CD4-positive, CD25-positive, alpha-beta regulatory T cell (primary cell): ENCODE measurements at regions not wholly inside any gene's neighbourhood (a gene's known extent, or its start where the extent isn't known, plus 50 kb on each side); places are given as distances from the start of the nearest gene placed in this dataset.

Experiments
- ATAC-seq, 2 donors: fragments of 150-1000 bp; cut with Tn5 transposase; one replicate each; pipeline ENCODE4 v1.10.0; 2021; ENCODE audit warnings: low read depth in 2 of 2, moderate number of reproducible peaks in 2 of 2, moderate library complexity in 1 of 2
- DNase-seq, 3 donors: peaks; one replicate each; pipeline versions ENCODE4 v3.0.0 to v3.0.0-alpha.2; 2012 to 2022; ENCODE audit warnings: mixed read lengths in 1 of 3
- H3K27ac ChIP-seq: one replicate; pipeline ENCODE4 v1.7.0; 2013; ENCODE audit warnings: mild to moderate bottlenecking, low read length; ENCODE audit not compliant: insufficient read depth, poor library complexity, severe bottlenecking
- H3K27me3 ChIP-seq: one replicate; pipeline ENCODE4 v1.7.0; 2013; ENCODE audit warnings: low read length; ENCODE audit not compliant: control insufficient read depth, insufficient read depth
- H3K36me3 ChIP-seq: one replicate; pipeline ENCODE4 v1.7.0; 2013; ENCODE audit warnings: mild to moderate bottlenecking, low read length, moderate library complexity; ENCODE audit not compliant: control insufficient read depth, insufficient read depth
- H3K4me1 ChIP-seq: 2 replicates; pipeline ENCODE4 v1.7.0; 2013; ENCODE audit warnings: mild to moderate bottlenecking, low read length; ENCODE audit not compliant: insufficient read depth, control insufficient read depth, poor library complexity, severe bottlenecking
- H3K4me3 ChIP-seq: one replicate; pipeline ENCODE4 v1.7.0; 2013; ENCODE audit warnings: low read depth, mild to moderate bottlenecking, low read length, moderate library complexity
- H3K9me3 ChIP-seq, 2 experiments: 1 replicate in 1 of 2; 2 replicates in 1 of 2; pipeline ENCODE4 v1.7.0; 2013; ENCODE audit warnings: low read length in 2 of 2, mild to moderate bottlenecking in 1 of 2, moderate library complexity in 1 of 2; ENCODE audit not compliant: control insufficient read depth in 2 of 2
- H3K27ac Mint-ChIP-seq, 3 donors: one replicate each; pipeline ENCODE4 v1.8.0; 2020 to 2022; ENCODE audit warnings: mild to moderate bottlenecking in 3 of 3, mixed read lengths in 3 of 3, moderate library complexity in 2 of 3
- H3K27me3 Mint-ChIP-seq: one replicate; pipeline ENCODE4 v1.8.0; 2022; ENCODE audit warnings: mild to moderate bottlenecking, mixed read lengths
- H3K36me3 Mint-ChIP-seq: one replicate; pipeline ENCODE4 v1.8.0; 2020; ENCODE audit warnings: mixed read lengths
- H3K4me1 Mint-ChIP-seq, 4 donors: one replicate each; pipeline ENCODE4 v1.8.0; 2020 to 2022; ENCODE audit warnings: mixed read lengths in 4 of 4, mild to moderate bottlenecking in 1 of 4
- H3K4me3 Mint-ChIP-seq, 4 donors: one replicate each; pipeline ENCODE4 v1.8.0; 2020 to 2022; ENCODE audit warnings: mild to moderate bottlenecking in 4 of 4, mixed read lengths in 4 of 4, moderate library complexity in 3 of 4
- H3K9me3 Mint-ChIP-seq, 7 donors: one replicate each; pipeline ENCODE4 v1.8.0; 2020 to 2022; ENCODE audit warnings: mixed read lengths in 7 of 7, mild to moderate bottlenecking in 3 of 7, moderate library complexity in 2 of 7

- H3K4me3 Mint-ChIP-seq, result no peak overlapping the region
- ATAC-seq (no peak), DNase-seq (no peak)
- H3K4me1 Mint-ChIP-seq, result no peaks in the 10 kb centered on the region
- Histone ChIP-seq H3K4me3 (no peak overlapping the region), H3K27me3 (no peaks in the 10 kb centered on the region), H3K4me1 (no peaks in the 10 kb centered on the region), H3K36me3 (no peaks in the 10 kb centered on the region), H3K27ac (no peak overlapping the region), H3K9me3 (no peaks in the 10 kb centered on the region)
- peaks cover 10% of the 10 kb centered on the region for H3K27me3 Mint-ChIP-seq
- peaks cover 0 to 1% (median 0%) of the 10 kb centered on the region in 7 donors for H3K9me3 Mint-ChIP-seq
- no peaks in the 10 kb centered on the region for H3K36me3 Mint-ChIP-seq
- no peak overlapping the region for H3K27ac Mint-ChIP-seq
These were observed 100.4 kb downstream of the PXDC1 start for GRCh38 chr6:3650959-3651697.

GRCh38 chr6:3650076-3650958, 101.2 kb downstream of the PXDC1 start:
- H3K4me3 Mint-ChIP-seq, result no peak overlapping the region
- no peak overlapping the region for H3K27ac Mint-ChIP-seq
- DNase-seq, result no peak
- Histone ChIP-seq H3K4me1 (no peaks in the 10 kb centered on the region), H3K27ac (no peak overlapping the region), H3K4me3 (no peak overlapping the region), H3K9me3 (no peaks in the 10 kb centered on the region), H3K27me3 (no peaks in the 10 kb centered on the region), H3K36me3 (no peaks in the 10 kb centered on the region)
- H3K9me3 Mint-ChIP-seq, result peaks cover 0 to 1% (median 0%) of the 10 kb centered on the region in 7 donors
- H3K36me3 Mint-ChIP-seq, result no peaks in the 10 kb centered on the region
- ATAC-seq, result no peak
- H3K27me3 Mint-ChIP-seq, result peaks cover 5% of the 10 kb centered on the region
- H3K4me1 Mint-ChIP-seq, result no peaks in the 10 kb centered on the region

- no peak overlapping the region for H3K27ac Mint-ChIP-seq
- no peaks in the 10 kb centered on the region for H3K4me1 Mint-ChIP-seq
- no peak for DNase-seq
- Histone ChIP-seq H3K9me3 (no peaks in the 10 kb centered on the region), H3K27me3 (no peaks in the 10 kb centered on the region), H3K36me3 (no peaks in the 10 kb centered on the region), H3K27ac (no peak overlapping the region), H3K4me1 (no peaks in the 10 kb centered on the region), H3K4me3 (no peak overlapping the region)
- H3K27me3 Mint-ChIP-seq, result peaks cover 9% of the 10 kb centered on the region
- H3K9me3 Mint-ChIP-seq, result peaks cover 0 to 1% (median 0%) of the 10 kb centered on the region in 7 donors
- H3K36me3 Mint-ChIP-seq, result no peaks in the 10 kb centered on the region
- ATAC-seq, result no peak
- no peak overlapping the region for H3K4me3 Mint-ChIP-seq
These were observed 102.8 kb downstream of the PXDC1 start for GRCh38 chr6:3648724-3649123.

DNA sequence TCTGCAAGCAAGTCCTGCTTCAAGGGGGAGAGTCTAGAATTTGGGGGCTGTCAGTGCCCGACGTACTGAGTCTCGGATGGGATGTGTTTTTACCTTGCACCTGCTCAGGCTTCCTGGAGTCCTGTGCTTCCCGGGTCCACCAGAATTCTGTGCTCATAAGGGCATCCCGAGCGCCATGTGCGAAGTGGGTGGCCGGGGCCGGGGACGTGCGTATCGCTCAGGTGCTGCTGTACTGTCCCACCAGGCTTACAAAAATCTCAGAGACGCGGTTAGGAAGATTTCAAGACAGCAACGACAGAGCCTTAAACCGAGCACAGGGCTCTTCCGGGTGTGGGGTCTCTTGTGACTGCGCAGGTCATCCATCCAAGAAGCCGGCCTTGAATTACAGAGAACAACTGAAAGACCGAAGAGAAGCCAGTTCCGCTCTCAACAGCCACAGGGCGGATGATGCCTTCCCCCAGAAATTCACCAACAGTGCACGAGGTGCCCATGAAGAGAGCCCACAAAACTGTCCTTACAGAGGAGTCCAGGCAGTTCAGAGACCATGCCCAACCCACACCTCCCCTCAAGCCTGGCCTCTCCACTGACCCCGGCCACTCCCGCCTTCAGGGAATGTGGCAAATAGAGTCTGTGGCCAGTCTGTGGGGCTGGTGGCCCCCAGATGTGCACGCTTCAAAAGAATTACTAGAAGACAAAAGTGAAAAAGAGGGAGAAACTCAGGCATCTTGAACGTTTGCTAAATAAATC, 104.7 kb downstream of the PXDC1 start:
- Mint-ChIP-seq H3K36me3 (no peaks in the 10 kb centered on the region), H3K9me3 (peaks cover 0 to 2% (median 0%) of the 10 kb centered on the region in 7 donors), H3K27me3 (peaks cover 9% of the 10 kb centered on the region), H3K27ac (no peak overlapping the region), H3K4me3 (no peak overlapping the region), H3K4me1 (no peaks in the 10 kb centered on the region)
- DNase-seq (no peak), ATAC-seq (no peak)
- Histone ChIP-seq H3K36me3 (no peaks in the 10 kb centered on the region), H3K9me3 (no peaks in the 10 kb centered on the region), H3K27ac (no peak overlapping the region), H3K4me1 (no peaks in the 10 kb centered on the region), H3K4me3 (no peak overlapping the region), H3K27me3 (no peaks in the 10 kb centered on the region)

DNA sequence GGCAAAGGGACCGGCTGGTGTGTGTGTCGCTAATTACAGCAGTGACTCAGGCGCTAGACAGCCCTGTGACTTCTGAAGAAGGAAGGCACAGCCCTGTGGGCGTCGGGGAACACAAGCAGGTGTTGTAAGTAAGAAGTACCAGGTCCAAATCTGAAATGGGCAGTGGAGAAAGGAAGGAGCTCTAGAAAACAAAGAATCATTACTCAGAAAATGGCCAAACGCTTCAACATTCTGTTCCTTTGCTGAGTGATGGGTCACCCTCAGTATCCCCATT, 106.8 kb downstream of the PXDC1 start:
- Histone ChIP-seq H3K27me3 (no peaks in the 10 kb centered on the region), H3K27ac (no peak overlapping the region), H3K36me3 (no peaks in the 10 kb centered on the region), H3K4me3 (no peak overlapping the region), H3K4me1 (no peaks in the 10 kb centered on the region), H3K9me3 (no peaks in the 10 kb centered on the region)
- H3K27ac Mint-ChIP-seq, result no peak overlapping the region
- no peak for ATAC-seq
- no peak for DNase-seq
- H3K4me1 Mint-ChIP-seq, result no peaks in the 10 kb centered on the region
- no peak overlapping the region for H3K4me3 Mint-ChIP-seq
- peaks cover 11% of the 10 kb centered on the region for H3K27me3 Mint-ChIP-seq
- H3K9me3 Mint-ChIP-seq, result peaks cover 0 to 2% (median 0%) of the 10 kb centered on the region in 7 donors
- no peaks in the 10 kb centered on the region for H3K36me3 Mint-ChIP-seq

GRCh38 chr6:3643921-3644738, 107.4 kb downstream of the PXDC1 start:
- Mint-ChIP-seq H3K27ac (no peak overlapping the region), H3K4me1 (no peaks in the 10 kb centered on the region), H3K4me3 (no peak overlapping the region), H3K27me3 (peaks cover 15% of the 10 kb centered on the region), H3K36me3 (no peaks in the 10 kb centered on the region), H3K9me3 (peaks cover 0 to 2% (median 0%) of the 10 kb centered on the region in 7 donors)
- Histone ChIP-seq H3K27ac (no peak overlapping the region), H3K36me3 (no peaks in the 10 kb centered on the region), H3K4me1 (no peaks in the 10 kb centered on the region), H3K4me3 (no peak overlapping the region), H3K9me3 (no peaks in the 10 kb centered on the region), H3K27me3 (no peaks in the 10 kb centered on the region)
- DNase-seq (no peak), ATAC-seq (no peak)

- Mint-ChIP-seq H3K27ac (no peak overlapping the region), H3K4me3 (no peak overlapping the region), H3K36me3 (no peaks in the 10 kb centered on the region), H3K4me1 (no peaks in the 10 kb centered on the region), H3K27me3 (peaks cover 15% of the 10 kb centered on the region), H3K9me3 (peaks cover 0 to 3% (median 0%) of the 10 kb centered on the region in 7 donors)
- DNase-seq (no peak), ATAC-seq (no peak)
- Histone ChIP-seq H3K4me1 (no peaks in the 10 kb centered on the region), H3K9me3 (no peaks in the 10 kb centered on the region), H3K27me3 (peaks cover 3% of the 10 kb centered on the region), H3K36me3 (no peaks in the 10 kb centered on the region), H3K4me3 (no peak overlapping the region), H3K27ac (no peak overlapping the region)
These were observed 110.6 kb downstream of the PXDC1 start for GRCh38 chr6:3640868-3641267.
